Panc1 (cell line): ENCODE measurements at regions not wholly inside any gene's neighbourhood (a gene's known extent, or its start where the extent isn't known, plus 50 kb on each side); places are given as distances from the start of the nearest gene placed in this dataset.
"Not testable (repeated sequence)": the region's sequence is repeated elsewhere in the genome, so short reads cannot be mapped to it uniquely, and the experiment has no call there.

ENCODE experiments used
- CTCF ChIP-seq: fragments of 450-650 bp; IDR thresholded peaks from 2 replicates; pipeline ENCODE4 v1.5.1; 2017; ENCODE audit warnings: mild to moderate bottlenecking
- POLR2AphosphoS5 ChIP-seq: IDR thresholded peaks from 2 replicates; pipeline ENCODE4 v1.6.1; 2012; ENCODE audit warnings: mild to moderate bottlenecking, low read depth, low read length, moderate library complexity
- REST ChIP-seq, 2 experiments: IDR thresholded peaks; 2 replicates each; pipeline ENCODE4 v1.6.1; 2011 to 2012; ENCODE audit warnings: low read depth in 2 of 2, control low read depth in 1 of 2, low read length in 1 of 2, mild to moderate bottlenecking in 1 of 2, moderate library complexity in 1 of 2; ENCODE audit not compliant: insufficient read depth in 1 of 2
- SIN3A ChIP-seq: IDR thresholded peaks from 2 replicates; pipeline ENCODE4 v1.6.1; 2012; ENCODE audit warnings: low read depth, mild to moderate bottlenecking, low read length, moderate library complexity, borderline replicate concordance; ENCODE audit not compliant: insufficient read depth
- TCF7L2 ChIP-seq: IDR thresholded peaks from 2 replicates; pipeline ENCODE4 v1.6.1; 2011; ENCODE audit warnings: mild to moderate bottlenecking, low read depth, low read length, inconsistent platforms

- not testable (repeated sequence) for TF ChIP-seq CTCF; POLR2AphosphoS5; SIN3A; REST (IDR thresholded peaks at IDR 0.05; ENCODE audit: insufficient read depth in 1 of 2, low read depth in 2 of 2, low read length in 1 of 2); TCF7L2
Measured at GRCh38 chr3:5379266-5379665, 191.8 kb downstream of the EDEM1 start.
